Activated B cell treated with CpG ODN at 0.5 μM for 24 hours (primary cell): ENCODE measurements at regions not wholly inside any gene's neighbourhood (a gene's known extent, or its start where the extent isn't known, plus 50 kb on each side); places are given as distances from the start of the nearest gene placed in this dataset.
"Not testable (repeated sequence)": the region's sequence is repeated elsewhere in the genome, so short reads cannot be mapped to it uniquely, and the experiment has no call there.

ENCODE experiments used
- ATAC-seq: fragments of 200-7000 bp; cut with Tn5 transposase; one replicate; pipeline ENCODE4 v1.10.0; 2021; ENCODE audit warnings: low read depth, mild to moderate bottlenecking, moderate library complexity
- CTCF ChIA-PET: fragments of 350-600 bp; sonication (Branson Sonifier 250); formaldehyde crosslinking; loops from one replicate; lab custom pipeline; 2021; ENCODE audit warnings: antibody characterized with exemption; lab: Charles Lee
- POLR2A ChIA-PET: fragments of 350-600 bp; sonication (Branson Sonifier 250); formaldehyde crosslinking; loops from one replicate; lab custom pipeline; 2021; ENCODE audit warnings: antibody characterized with exemption; lab: Charles Lee
- DNase-seq: peaks from one replicate; pipeline ENCODE4 v3.0.0; 2022
- H3K27ac Mint-ChIP-seq: one replicate; pipeline ENCODE4 v1.8.0; 2020; ENCODE audit warnings: mixed read lengths
- H3K27me3 Mint-ChIP-seq: one replicate; pipeline ENCODE4 v1.8.0; 2021; ENCODE audit warnings: mixed read lengths
- H3K36me3 Mint-ChIP-seq: one replicate; pipeline ENCODE4 v1.8.0; 2021; ENCODE audit warnings: low read depth, mixed read lengths
- H3K4me1 Mint-ChIP-seq: one replicate; pipeline ENCODE4 v1.8.0; 2021; ENCODE audit warnings: mixed read lengths
- H3K4me3 Mint-ChIP-seq: one replicate; pipeline ENCODE4 v1.8.0; 2020; ENCODE audit warnings: mild to moderate bottlenecking, mixed read lengths
- H3K9me3 Mint-ChIP-seq: one replicate; pipeline ENCODE4 v1.8.0; 2020; ENCODE audit warnings: mixed read lengths
- intact Hi-C: fragments of 100-400 bp; cut with micrococcal nuclease; formaldehyde crosslinking; loops from one replicate; pipeline ENCODE4 v1.15.1; 2024
- TF ChIP-seq, protein P1 (sequence below): fragments of 200-600 bp; IDR thresholded peaks from one replicate; pipeline ENCODE4 v1.8.0; 2022; ENCODE audit warnings: antibody characterized with exemption, mild to moderate bottlenecking

DNA sequence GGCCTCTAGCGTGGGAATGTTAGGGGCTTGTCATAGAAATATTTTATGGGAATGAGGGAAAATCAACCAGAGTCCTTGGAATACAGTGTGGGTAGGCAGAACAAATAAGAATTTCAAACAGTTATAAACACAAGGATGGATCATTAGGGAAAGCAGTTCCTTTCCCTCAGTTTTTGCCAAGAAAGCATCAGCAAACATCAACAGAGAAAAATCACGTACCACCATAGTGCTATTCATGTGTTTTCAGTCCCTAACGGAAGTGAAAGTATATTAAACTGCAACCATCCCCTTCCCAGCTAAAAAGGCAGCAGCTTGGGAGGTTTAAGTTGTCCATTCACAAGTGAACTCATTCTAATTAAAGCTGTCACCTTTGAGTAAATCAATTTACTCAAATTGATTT is 334.4 kb upstream of the PCDH18 start:
- ChIA-PET POLR2A (no interaction called here), CTCF (no interaction called here)
- TF ChIP-seq, protein P1, sequence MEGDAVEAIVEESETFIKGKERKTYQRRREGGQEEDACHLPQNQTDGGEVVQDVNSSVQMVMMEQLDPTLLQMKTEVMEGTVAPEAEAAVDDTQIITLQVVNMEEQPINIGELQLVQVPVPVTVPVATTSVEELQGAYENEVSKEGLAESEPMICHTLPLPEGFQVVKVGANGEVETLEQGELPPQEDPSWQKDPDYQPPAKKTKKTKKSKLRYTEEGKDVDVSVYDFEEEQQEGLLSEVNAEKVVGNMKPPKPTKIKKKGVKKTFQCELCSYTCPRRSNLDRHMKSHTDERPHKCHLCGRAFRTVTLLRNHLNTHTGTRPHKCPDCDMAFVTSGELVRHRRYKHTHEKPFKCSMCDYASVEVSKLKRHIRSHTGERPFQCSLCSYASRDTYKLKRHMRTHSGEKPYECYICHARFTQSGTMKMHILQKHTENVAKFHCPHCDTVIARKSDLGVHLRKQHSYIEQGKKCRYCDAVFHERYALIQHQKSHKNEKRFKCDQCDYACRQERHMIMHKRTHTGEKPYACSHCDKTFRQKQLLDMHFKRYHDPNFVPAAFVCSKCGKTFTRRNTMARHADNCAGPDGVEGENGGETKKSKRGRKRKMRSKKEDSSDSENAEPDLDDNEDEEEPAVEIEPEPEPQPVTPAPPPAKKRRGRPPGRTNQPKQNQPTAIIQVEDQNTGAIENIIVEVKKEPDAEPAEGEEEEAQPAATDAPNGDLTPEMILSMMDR = no peak
- DNase-seq (no peak), ATAC-seq (no peak)
- H3K36me3 Mint-ChIP-seq = no peaks in the 10 kb centered on the region
- H3K27ac Mint-ChIP-seq = no peak overlapping the region
- no peaks in the 10 kb centered on the region for H3K4me1 Mint-ChIP-seq
- H3K4me3 Mint-ChIP-seq = no peak overlapping the region
- H3K9me3 Mint-ChIP-seq = no peaks in the 10 kb centered on the region
- intact Hi-C loops = no loop called here
- H3K27me3 Mint-ChIP-seq = no peaks in the 10 kb centered on the region

DNA sequence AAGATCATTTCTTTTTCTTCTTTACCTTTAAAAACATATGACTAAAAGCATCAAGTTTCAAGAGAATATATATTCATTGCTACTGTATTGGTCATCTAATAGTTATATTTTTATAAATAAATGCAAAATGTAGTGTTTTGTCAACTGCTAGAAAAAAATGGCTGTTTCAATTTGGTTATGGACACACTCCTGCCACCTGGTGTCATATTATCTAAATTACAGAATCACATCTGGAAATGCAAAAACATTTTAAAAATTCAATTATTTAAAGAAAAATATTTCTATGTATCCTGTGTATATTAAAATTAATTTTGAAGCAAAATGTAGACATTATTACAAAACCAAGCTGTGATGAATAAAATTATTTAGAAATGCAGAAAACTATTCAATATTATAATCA is 329.4 kb upstream of the PCDH18 start:
- TF ChIP-seq, protein P1 = no peak
- Mint-ChIP-seq H3K27ac (no peak overlapping the region), H3K4me3 (no peak overlapping the region), H3K36me3 (no peaks in the 10 kb centered on the region), H3K4me1 (no peaks in the 10 kb centered on the region), H3K9me3 (no peaks in the 10 kb centered on the region), H3K27me3 (no peaks in the 10 kb centered on the region)
- intact Hi-C loops = no loop called here
- ChIA-PET POLR2A (no interaction called here), CTCF (no interaction called here)
- DNase-seq (no peak), ATAC-seq (no peak)

DNA sequence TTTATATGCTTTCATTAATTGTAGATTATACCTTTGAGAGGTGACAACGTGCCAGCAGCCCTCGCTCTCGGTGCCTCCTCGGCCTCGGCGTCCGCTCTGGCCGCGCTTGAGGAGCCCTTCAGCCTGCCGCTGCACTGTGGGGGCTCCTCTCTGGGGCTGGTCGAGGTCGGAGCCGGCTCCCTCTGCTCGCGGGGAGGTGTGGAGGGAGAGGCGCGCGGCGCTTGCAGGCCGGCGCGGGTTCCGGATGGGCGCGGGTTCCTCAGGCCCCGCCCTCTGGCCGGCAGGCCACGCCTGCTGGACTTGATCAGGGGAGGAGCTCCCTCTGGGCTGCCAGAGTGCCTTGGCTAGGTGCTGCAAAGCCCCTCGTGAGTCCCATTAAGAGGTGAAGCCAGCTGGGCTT is 321.1 kb upstream of the PCDH18 start:
- intact Hi-C loops = no loop called here
- ChIA-PET POLR2A (no interaction called here), CTCF (no interaction called here)
- Mint-ChIP-seq H3K27me3 (no peaks in the 10 kb centered on the region), H3K4me1 (no peaks in the 10 kb centered on the region), H3K27ac (no peak overlapping the region), H3K4me3 (no peak overlapping the region), H3K36me3 (no peaks in the 10 kb centered on the region), H3K9me3 (no peaks in the 10 kb centered on the region)
- DNase-seq (no peak), ATAC-seq (no peak)
- TF ChIP-seq, protein P1 = no peak

DNA sequence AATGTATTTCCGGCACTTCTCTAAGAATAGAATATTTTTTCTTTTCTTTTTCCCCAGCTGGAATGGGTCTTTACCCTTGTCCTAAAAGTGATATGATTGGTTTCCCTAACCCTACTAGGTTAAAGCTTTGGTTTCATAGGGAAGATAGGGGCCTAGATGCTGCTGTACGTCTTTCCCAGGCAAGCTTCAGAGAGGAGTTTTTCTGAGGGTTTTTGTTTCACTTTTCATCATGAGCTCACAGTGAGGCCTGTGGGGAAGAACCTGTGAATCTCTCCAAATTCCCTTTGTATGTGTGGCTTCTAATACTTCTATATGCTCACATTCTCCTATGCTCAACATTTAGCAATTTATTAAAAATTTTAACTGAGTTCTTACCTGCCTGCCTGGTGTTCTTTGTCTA is 320.0 kb upstream of the PCDH18 start:
- DNase-seq (no peak), ATAC-seq (no peak)
- H3K4me3 Mint-ChIP-seq = no peak overlapping the region
- ChIA-PET POLR2A (no interaction called here), CTCF (no interaction called here)
- H3K36me3 Mint-ChIP-seq = no peaks in the 10 kb centered on the region
- no peaks in the 10 kb centered on the region for H3K4me1 Mint-ChIP-seq
- TF ChIP-seq, protein P1 = no peak
- intact Hi-C loops = no loop called here
- H3K27me3 Mint-ChIP-seq = no peaks in the 10 kb centered on the region
- no peaks in the 10 kb centered on the region for H3K9me3 Mint-ChIP-seq
- no peak overlapping the region for H3K27ac Mint-ChIP-seq

DNA sequence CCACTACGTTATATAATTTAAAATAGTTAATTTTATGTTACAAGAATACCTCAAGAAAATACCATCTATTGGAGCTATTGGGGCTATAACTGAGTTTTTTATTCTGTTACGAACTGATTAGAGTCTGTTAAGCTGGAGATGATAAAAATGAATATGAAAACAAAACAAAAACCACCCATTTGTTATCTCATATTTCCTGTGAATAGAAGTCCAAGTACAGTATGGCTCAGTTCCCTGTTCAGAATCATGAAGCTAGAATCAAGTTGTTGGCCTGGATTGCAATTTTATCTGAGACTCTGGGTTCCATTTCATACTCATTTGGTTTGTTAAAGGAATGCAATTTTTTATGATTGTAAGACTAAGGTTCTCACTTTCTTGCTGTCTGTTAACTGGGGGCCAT is 319.1 kb upstream of the PCDH18 start:
- Mint-ChIP-seq H3K27ac (no peak overlapping the region), H3K27me3 (no peaks in the 10 kb centered on the region), H3K36me3 (no peaks in the 10 kb centered on the region), H3K4me3 (no peak overlapping the region), H3K4me1 (no peaks in the 10 kb centered on the region), H3K9me3 (no peaks in the 10 kb centered on the region)
- DNase-seq (no peak), ATAC-seq (no peak)
- ChIA-PET CTCF (no interaction called here), POLR2A (no interaction called here)
- TF ChIP-seq, protein P1 = no peak
- intact Hi-C loops = no loop called here

DNA sequence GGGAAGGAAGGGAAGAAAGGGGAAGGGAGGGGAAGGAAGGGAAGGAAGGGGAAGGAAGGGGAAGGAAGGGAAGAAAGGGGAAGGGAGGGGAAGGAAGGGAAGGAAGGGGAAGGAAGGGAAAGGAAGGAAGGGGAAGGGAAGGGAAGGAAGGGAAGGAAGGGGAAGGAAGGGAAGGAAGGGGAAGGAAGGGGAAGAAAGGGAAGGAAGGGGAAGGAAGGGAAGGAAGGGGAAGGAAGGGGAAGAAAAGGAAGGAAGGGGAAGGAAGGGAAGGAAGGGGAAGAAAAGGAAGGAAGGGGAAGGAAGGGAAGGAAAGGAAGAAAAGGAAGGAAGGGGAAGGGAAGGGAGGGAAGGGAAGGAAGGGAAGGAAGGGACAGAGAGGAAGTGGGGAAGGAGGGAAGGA is 295.7 kb upstream of the PCDH18 start:
- ATAC-seq, H3K4me3 Mint-ChIP-seq, intact Hi-C loops, POLR2A ChIA-PET, H3K9me3 Mint-ChIP-seq, DNase-seq, H3K27ac Mint-ChIP-seq, H3K4me1 Mint-ChIP-seq, CTCF ChIA-PET, H3K36me3 Mint-ChIP-seq, H3K27me3 Mint-ChIP-seq: not testable (repeated sequence)
